ENCODE measurements at regions not wholly inside any gene's neighbourhood (a gene's known extent, or its start where the extent isn't known, plus 50 kb on each side); places are given as distances from the start of the nearest gene placed in this dataset.
"Not testable (repeated sequence)": the region's sequence is repeated elsewhere in the genome, so short reads cannot be mapped to it uniquely, and the experiment has no call there.

GRCh38 chr17:73841431-73842060, 197.3 kb upstream of the SDK2 start:
- no peak for DNase-seq (ENCODE audit: low spot score)

- DNase-seq (ENCODE audit: low spot score): no peak
These were observed 203.7 kb upstream of the SDK2 start for GRCh38 chr17:73847952-73848351.

- DNase-seq (ENCODE audit: low spot score): no peak
These were observed 206.2 kb upstream of the SDK2 start for GRCh38 chr17:73850426-73850825.

GRCh38 chr17:73851091-73851490, 206.8 kb upstream of the SDK2 start:
- DNase-seq (ENCODE audit: low spot score): no peak

- DNase-seq (ENCODE audit: low spot score): no peak
These were observed 207.7 kb upstream of the SDK2 start for GRCh38 chr17:73851921-73852320.

- no peak for DNase-seq (ENCODE audit: low spot score)
These were observed 211.6 kb upstream of the SDK2 start for GRCh38 chr17:73855720-73856333.

- DNase-seq (ENCODE audit: low spot score): no peak
These were observed 212.3 kb upstream of the SDK2 start for GRCh38 chr17:73856556-73856955.

- not testable (repeated sequence) for DNase-seq (ENCODE audit: low spot score)
These were observed 215.3 kb upstream of the SDK2 start for GRCh38 chr17:73859439-73860008.

GRCh38 chr17:73861543-73861942, 217.3 kb upstream of the SDK2 start:
- DNase-seq (ENCODE audit: low spot score): no peak

- peak; percentile 23 for DNase-seq (ENCODE audit: low spot score)
These were observed 219.7 kb upstream of the SDK2 start for GRCh38 chr17:73863761-73864535.

GRCh38 chr17:73865831-73866230, 221.6 kb upstream of the SDK2 start:
- DNase-seq (ENCODE audit: low spot score): no peak

GRCh38 chr17:73867056-73867455, 222.8 kb upstream of the SDK2 start:
- DNase-seq (ENCODE audit: low spot score): no peak

GRCh38 chr17:73870068-73870467, 225.8 kb upstream of the SDK2 start:
- DNase-seq (ENCODE audit: low spot score): no peak

GRCh38 chr17:73870473-73870872, 226.2 kb upstream of the SDK2 start:
- no peak for DNase-seq (ENCODE audit: low spot score)

- no peak for DNase-seq (ENCODE audit: low spot score)
These were observed 228.6 kb upstream of the SDK2 start for GRCh38 chr17:73872816-73873215.

GRCh38 chr17:73874008-73874720, 229.9 kb upstream of the SDK2 start:
- no peak for DNase-seq (ENCODE audit: low spot score)

- no peak for DNase-seq (ENCODE audit: low spot score)
These were observed 231.1 kb upstream of the SDK2 start for GRCh38 chr17:73875346-73875745.

GRCh38 chr17:73877962-73878361, 233.7 kb upstream of the SDK2 start:
- no peak for DNase-seq (ENCODE audit: low spot score)

GRCh38 chr17:73878923-73879322, 234.7 kb upstream of the SDK2 start:
- no peak for DNase-seq (ENCODE audit: low spot score)

- no peak for DNase-seq (ENCODE audit: low spot score)
These were observed 235.7 kb upstream of the SDK2 start for GRCh38 chr17:73879987-73880386.

GRCh38 chr17:73882590-73882989, 238.3 kb upstream of the SDK2 start:
- no peak for DNase-seq (ENCODE audit: low spot score)

- DNase-seq (ENCODE audit: low spot score): no peak
These were observed 238.9 kb upstream of the SDK2 start for GRCh38 chr17:73883175-73883574.
